Keratinocyte (primary cell): ENCODE measurements at regions not wholly inside any gene's neighbourhood (a gene's known extent, or its start where the extent isn't known, plus 50 kb on each side); places are given as distances from the start of the nearest gene placed in this dataset.

Experiments
- DNase-seq: peaks from one replicate; pipeline ENCODE4 v3.0.0-alpha.2; 2011; ENCODE audit warnings: low read depth, missing footprints, low spot score
- FAIRE-seq: peaks from 2 replicates; lab custom pipeline; 2011; peaks lifted over from hg19 to GRCh38; lab: Jason Lieb, UNC
- H2AFZ ChIP-seq: 2 replicates; pipeline ENCODE4 v1.6.0; 2012; ENCODE audit warnings: low read length, control low read depth, inconsistent platforms; ENCODE audit not compliant: control insufficient read depth
- H3K27ac ChIP-seq: 2 replicates; pipeline ENCODE4 v1.5.1; 2011; ENCODE audit warnings: low read length; ENCODE audit not compliant: control insufficient read depth, insufficient read depth
- H3K27me3 ChIP-seq: 3 replicates; pipeline ENCODE4 v1.6.0; 2011; ENCODE audit warnings: low read length; ENCODE audit not compliant: control insufficient read depth, insufficient read depth; ENCODE audit errors: extremely low read depth
- H3K36me3 ChIP-seq, 2 experiments: 2 replicates in 1 of 2; 3 replicates in 1 of 2; pipeline ENCODE4 v1.5.1; 2011; ENCODE audit warnings: low read length in 2 of 2, mild to moderate bottlenecking in 1 of 2; ENCODE audit not compliant: control insufficient read depth in 2 of 2, insufficient read depth in 2 of 2; ENCODE audit errors: extremely low read depth in 1 of 2
- H3K4me1 ChIP-seq: 3 replicates; pipeline ENCODE4 v1.5.1; 2011; ENCODE audit warnings: low read length; ENCODE audit not compliant: control insufficient read depth, insufficient read depth; ENCODE audit errors: extremely low read depth
- H3K4me2 ChIP-seq: 3 replicates; pipeline ENCODE4 v1.6.0; 2011; ENCODE audit warnings: low read depth, low read length; ENCODE audit not compliant: control insufficient read depth, insufficient read depth; ENCODE audit errors: extremely low read depth
- H3K4me3 ChIP-seq, 3 experiments: fragments of 200-600 bp in 1 of 3; sonication (generic) in 1 of 3; 2 replicates in 2 of 3; 3 replicates in 1 of 3; pipeline ENCODE4 v1.5.1; 2011 to 2016; ENCODE audit warnings: low read length in 3 of 3, mild to moderate bottlenecking in 3 of 3, control low read depth in 2 of 3, inconsistent platforms in 1 of 3, low read depth in 1 of 3, mixed read lengths in 1 of 3, mixed run types in 1 of 3, moderate library complexity in 1 of 3; ENCODE audit not compliant: control insufficient read depth in 2 of 3, insufficient read depth in 2 of 3; ENCODE audit errors: extremely low read depth in 1 of 3
- H3K79me2 ChIP-seq: 2 replicates; pipeline ENCODE4 v1.6.0; 2012; ENCODE audit warnings: low read length; ENCODE audit not compliant: control insufficient read depth, insufficient read depth
- H3K9ac ChIP-seq: 3 replicates; pipeline ENCODE4 v1.6.0; 2011; ENCODE audit warnings: low read length; ENCODE audit not compliant: control insufficient read depth, insufficient read depth; ENCODE audit errors: extremely low read depth
- H3K9me1 ChIP-seq: 3 replicates; pipeline ENCODE4 v1.6.0; 2011; ENCODE audit warnings: low read length; ENCODE audit not compliant: control insufficient read depth, insufficient read depth; ENCODE audit errors: extremely low read depth
- H3K9me3 ChIP-seq: 2 replicates; pipeline ENCODE4 v1.5.1; 2012; ENCODE audit warnings: low read depth, low read length; ENCODE audit not compliant: control insufficient read depth
- H4K20me1 ChIP-seq: 3 replicates; pipeline ENCODE4 v1.6.0; 2011; ENCODE audit warnings: low read length; ENCODE audit not compliant: control insufficient read depth, insufficient read depth; ENCODE audit errors: extremely low read depth
- EZH2 ChIP-seq: IDR thresholded peaks from one replicate; pipeline ENCODE4 v1.6.1; 2012; ENCODE audit warnings: inconsistent platforms, mild to moderate bottlenecking, low read length, moderate library complexity
- dilution Hi-C: fragments of 300-500 bp; cut with MboI; formaldehyde crosslinking; loops from one replicate; pipeline ENCODE4 v1.7.0; 2020; ENCODE audit warnings: low sequenced_read_pairs; ENCODE audit not compliant: extremely low pct_ligation_motif_present
- TF ChIP-seq, protein P1 (sequence below), 3 experiments: IDR thresholded peaks in 1 of 3; conservative IDR thresholded peaks in 1 of 3; optimal IDR thresholded peaks in 1 of 3; 2 replicates in 2 of 3; 3 replicates in 1 of 3; pipeline versions ENCODE3 to v1.5.1; 2011; ENCODE audit warnings: low read length in 3 of 3, mild to moderate bottlenecking in 3 of 3, moderate library complexity in 2 of 3, control low read depth in 1 of 3, inconsistent platforms in 1 of 3; ENCODE audit not compliant: insufficient read depth in 2 of 3; ENCODE audit errors: extremely low read depth in 1 of 3

DNA sequence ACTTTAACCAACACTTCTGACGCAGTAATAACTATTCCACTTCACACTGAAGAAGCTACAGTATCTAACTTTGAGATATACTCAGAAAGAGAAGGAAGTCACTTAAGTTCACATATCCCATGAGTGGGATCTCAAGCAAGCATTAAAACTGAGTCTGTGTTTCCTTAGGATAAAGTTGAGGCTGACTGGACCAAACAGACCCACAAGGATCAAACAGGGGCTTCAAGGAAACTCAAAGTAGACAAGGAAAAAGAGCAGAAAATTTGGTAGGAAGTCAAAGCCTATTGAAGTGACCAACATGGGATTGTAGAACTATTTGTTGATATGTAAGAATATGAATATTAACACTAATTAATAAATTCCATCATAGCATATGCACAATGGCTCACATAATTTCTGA, 294.9 kb downstream of the ADGB start:
- Histone ChIP-seq H3K4me2 (no peak overlapping the region), H3K4me3 (no peak overlapping the region), H4K20me1 (no peaks in the 10 kb centered on the region), H3K27ac (no peak overlapping the region), H2AFZ (no peak overlapping the region), H3K36me3 (no peaks in the 10 kb centered on the region), H3K79me2 (no peaks in the 10 kb centered on the region), H3K9ac (no peak overlapping the region), H3K9me1 (no peaks in the 10 kb centered on the region), H3K9me3 (no peaks in the 10 kb centered on the region), H3K27me3 (no peaks in the 10 kb centered on the region), H3K4me1 (no peaks in the 10 kb centered on the region)
- FAIRE-seq (no peak), DNase-seq (no peak)
- dilution Hi-C loops: no loop called here
- TF ChIP-seq, protein P1, sequence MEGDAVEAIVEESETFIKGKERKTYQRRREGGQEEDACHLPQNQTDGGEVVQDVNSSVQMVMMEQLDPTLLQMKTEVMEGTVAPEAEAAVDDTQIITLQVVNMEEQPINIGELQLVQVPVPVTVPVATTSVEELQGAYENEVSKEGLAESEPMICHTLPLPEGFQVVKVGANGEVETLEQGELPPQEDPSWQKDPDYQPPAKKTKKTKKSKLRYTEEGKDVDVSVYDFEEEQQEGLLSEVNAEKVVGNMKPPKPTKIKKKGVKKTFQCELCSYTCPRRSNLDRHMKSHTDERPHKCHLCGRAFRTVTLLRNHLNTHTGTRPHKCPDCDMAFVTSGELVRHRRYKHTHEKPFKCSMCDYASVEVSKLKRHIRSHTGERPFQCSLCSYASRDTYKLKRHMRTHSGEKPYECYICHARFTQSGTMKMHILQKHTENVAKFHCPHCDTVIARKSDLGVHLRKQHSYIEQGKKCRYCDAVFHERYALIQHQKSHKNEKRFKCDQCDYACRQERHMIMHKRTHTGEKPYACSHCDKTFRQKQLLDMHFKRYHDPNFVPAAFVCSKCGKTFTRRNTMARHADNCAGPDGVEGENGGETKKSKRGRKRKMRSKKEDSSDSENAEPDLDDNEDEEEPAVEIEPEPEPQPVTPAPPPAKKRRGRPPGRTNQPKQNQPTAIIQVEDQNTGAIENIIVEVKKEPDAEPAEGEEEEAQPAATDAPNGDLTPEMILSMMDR (optimal IDR thresholded peaks at IDR 0.05 in 1 of 3, IDR thresholded peaks at IDR 0.05 in 1 of 3, conservative IDR thresholded peaks at IDR 0.05 in 1 of 3; ENCODE audit: extremely low read depth in 1 of 3, insufficient read depth in 2 of 3, low read length in 3 of 3): no peak
- no peak for TF ChIP-seq EZH2

DNA sequence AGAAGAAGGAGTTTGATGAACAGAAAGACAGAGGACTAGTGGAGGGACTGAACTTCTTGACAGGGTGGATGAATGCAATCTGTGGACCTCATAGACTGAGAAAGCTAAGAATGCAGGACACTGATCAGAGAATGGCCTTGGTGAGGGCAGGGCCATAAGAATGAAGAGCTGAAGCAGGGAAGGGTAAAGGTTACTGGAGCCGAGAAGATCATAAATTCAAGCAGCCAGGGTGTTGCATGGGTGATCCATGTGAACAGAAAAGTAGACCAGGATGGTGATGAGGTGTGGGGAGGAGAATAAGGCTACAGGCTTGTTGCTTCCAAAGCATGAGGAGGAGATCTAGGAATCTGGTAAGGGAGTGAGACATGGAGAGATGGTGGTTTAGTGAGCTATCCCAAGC, 295.9 kb downstream of the ADGB start:
- H3K9me1 ChIP-seq: no peaks in the 10 kb centered on the region
- no peak overlapping the region for H3K9ac ChIP-seq
- no peaks in the 10 kb centered on the region for H3K79me2 ChIP-seq
- H2AFZ ChIP-seq: no peak overlapping the region
- dilution Hi-C loops: no loop called here
- no peaks in the 10 kb centered on the region for H4K20me1 ChIP-seq
- no peaks in the 10 kb centered on the region for H3K27me3 ChIP-seq
- no peaks in the 10 kb centered on the region for H3K36me3 ChIP-seq
- H3K4me2 ChIP-seq: no peak overlapping the region
- DNase-seq: no peak
- no peaks in the 10 kb centered on the region for H3K4me1 ChIP-seq
- no peak overlapping the region for H3K27ac ChIP-seq
- FAIRE-seq: no peak
- TF ChIP-seq, protein P1 (optimal IDR thresholded peaks at IDR 0.05 in 1 of 3, IDR thresholded peaks at IDR 0.05 in 1 of 3, conservative IDR thresholded peaks at IDR 0.05 in 1 of 3; ENCODE audit: extremely low read depth in 1 of 3, insufficient read depth in 2 of 3, low read length in 3 of 3): no peak
- no peak for TF ChIP-seq EZH2
- no peak overlapping the region for H3K4me3 ChIP-seq
- no peaks in the 10 kb centered on the region for H3K9me3 ChIP-seq
